ENCODE measurements at regions not wholly inside any gene's neighbourhood (a gene's known extent, or its start where the extent isn't known, plus 50 kb on each side); places are given as distances from the start of the nearest gene placed in this dataset.

GRCh38 chr10:123443924-123444323 is 222.2 kb upstream of the GPR26 start:
- no peak for TF ChIP-seq CTCF (IDR thresholded peaks at IDR 0.05; ENCODE audit: low read depth, low read length, missing control alignments)
- DNase-seq (ENCODE audit: low read depth): no peak
- H3K4me3 ChIP-seq (ENCODE audit: low read depth, low read length): no peak overlapping the region
- in situ Hi-C loops (cut with HindIII; ENCODE audit: low sequenced_read_pairs): no loop called here

- no peak overlapping the region for H3K4me3 ChIP-seq (ENCODE audit: low read depth, low read length)
- no peak for DNase-seq (ENCODE audit: low read depth)
- TF ChIP-seq CTCF (IDR thresholded peaks at IDR 0.05; ENCODE audit: low read depth, low read length, missing control alignments): no peak
- in situ Hi-C loops (cut with HindIII; ENCODE audit: low sequenced_read_pairs): no loop called here
Measured at GRCh38 chr10:123445261-123445775, 220.8 kb upstream of the GPR26 start.

- DNase-seq (ENCODE audit: low read depth): no peak
- TF ChIP-seq CTCF (IDR thresholded peaks at IDR 0.05; ENCODE audit: low read depth, low read length, missing control alignments): no peak
- no peak overlapping the region for H3K4me3 ChIP-seq (ENCODE audit: low read depth, low read length)
- in situ Hi-C loops (cut with HindIII; ENCODE audit: low sequenced_read_pairs): no loop called here
Measured at GRCh38 chr10:123446449-123447156, 219.6 kb upstream of the GPR26 start.

GRCh38 chr10:123449234-123449962 is 216.8 kb upstream of the GPR26 start:
- no peak overlapping the region for H3K4me3 ChIP-seq (ENCODE audit: low read depth, low read length)
- DNase-seq (ENCODE audit: low read depth): no peak
- TF ChIP-seq CTCF (IDR thresholded peaks at IDR 0.05; ENCODE audit: low read depth, low read length, missing control alignments): no peak
- in situ Hi-C loops (cut with HindIII; ENCODE audit: low sequenced_read_pairs): no loop called here

- DNase-seq (ENCODE audit: low read depth): no peak
- in situ Hi-C loops (cut with HindIII; ENCODE audit: low sequenced_read_pairs): no loop called here
- H3K4me3 ChIP-seq (ENCODE audit: low read depth, low read length): no peak overlapping the region
- no peak for TF ChIP-seq CTCF (IDR thresholded peaks at IDR 0.05; ENCODE audit: low read depth, low read length, missing control alignments)
Measured at GRCh38 chr10:123450956-123451605, 215.1 kb upstream of the GPR26 start.

- in situ Hi-C loops (cut with HindIII; ENCODE audit: low sequenced_read_pairs): no loop called here
- no peak overlapping the region for H3K4me3 ChIP-seq (ENCODE audit: low read depth, low read length)
- no peak for TF ChIP-seq CTCF (IDR thresholded peaks at IDR 0.05; ENCODE audit: low read depth, low read length, missing control alignments)
- DNase-seq (ENCODE audit: low read depth): no peak
Measured at GRCh38 chr10:123451618-123452245, 214.4 kb upstream of the GPR26 start.

Measured in astrocyte of the cerebellum (primary cell).